HepG2 (cell line): ENCODE measurements at regions not wholly inside any gene's neighbourhood (a gene's known extent, or its start where the extent isn't known, plus 50 kb on each side); places are given as distances from the start of the nearest gene placed in this dataset.

Source experiments
- ATAC-seq: fragments of 200-7000 bp; cut with Tn5 transposase; 3 replicates; pipeline ENCODE4 v1.9.1; 2020; ENCODE audit warnings: mild to moderate bottlenecking, moderate library complexity
- BruUV-seq: library from RNA; stranded (reverse); fragments of 400-500 nt; replicated peaks from 2 replicates; lab custom pipeline; 2021; lab: Mats Ljungman, UMichigan
- CTCF ChIA-PET: fragments of 300-600 bp; formaldehyde crosslinking; extraction: SDS; loops from one replicate; lab custom pipeline; 2021; ENCODE audit warnings: low total read pairs, inconsistent platforms, low intra/inter-chr PET ratio; lab: Yijun Ruan, JAX
- POLR2A ChIA-PET: fragments of 350-600 bp; sonication (Branson Sonifier 250); formaldehyde crosslinking; loops from one replicate; lab custom pipeline; 2020; ENCODE audit warnings: antibody characterized with exemption, inconsistent platforms; lab: Yijun Ruan, JAX
- DNase-seq: peaks from one replicate; pipeline ENCODE4 v3.0.0-alpha.2; 2015; ENCODE audit warnings: low spot score
- FAIRE-seq: peaks from 3 replicates; lab custom pipeline; 2011; peaks lifted over from hg19 to GRCh38; lab: Jason Lieb, UNC
- H2AFZ ChIP-seq: one replicate; pipeline ENCODE4 v1.6.1; 2011; ENCODE audit warnings: low read length, inconsistent platforms
- H3K27ac ChIP-seq: fragments of 300-600 bp; 3 replicates; pipeline ENCODE4 v1.8.0; 2011; ENCODE audit warnings: mixed run types, mild to moderate bottlenecking, mixed read lengths, low read length, inconsistent platforms; ENCODE audit not compliant: insufficient read depth; ENCODE audit errors: extremely low read length
- H3K27me3 ChIP-seq, 2 experiments: fragments of 200-600 bp in 1 of 2; 2 replicates in 1 of 2; 3 replicates in 1 of 2; pipeline versions ENCODE4 v1.6.0 to v1.8.0; 2011; ENCODE audit warnings: low read length in 2 of 2, mild to moderate bottlenecking in 2 of 2, moderate library complexity in 2 of 2, inconsistent platforms in 1 of 2; ENCODE audit not compliant: insufficient read depth in 2 of 2, control insufficient read depth in 1 of 2
- H3K36me3 ChIP-seq, 2 experiments: fragments of 200-600 bp in 1 of 2; replicated peaks in 1 of 2; 2 replicates in 1 of 2; 3 replicates in 1 of 2; pipeline versions ENCODE4 v1.5.1 to v1.8.0; 2011; ENCODE audit warnings: low read length in 2 of 2, inconsistent platforms in 1 of 2; ENCODE audit not compliant: insufficient read depth in 2 of 2, control insufficient read depth in 1 of 2
- H3K4me1 ChIP-seq: 2 replicates; pipeline ENCODE4 v1.5.1; 2012; ENCODE audit warnings: low read length, inconsistent platforms; ENCODE audit not compliant: insufficient read depth
- H3K4me2 ChIP-seq: 2 replicates; pipeline ENCODE4 v1.6.0; 2011; ENCODE audit warnings: low read depth, low read length, inconsistent platforms
- H3K4me3 ChIP-seq, 3 experiments: fragments of 200-600 bp in 1 of 3; sonication (generic), shearing (Covaris generic) in 1 of 3; replicated peaks in 1 of 3; 2 replicates each; pipeline ENCODE4 v1.5.1; 2011 to 2016; ENCODE audit warnings: low read length in 3 of 3, inconsistent platforms in 2 of 3, low read depth in 2 of 3, mild to moderate bottlenecking in 2 of 3, control low read depth in 1 of 3, mixed read lengths in 1 of 3; ENCODE audit not compliant: insufficient read depth in 1 of 3
- H3K79me2 ChIP-seq: one replicate; pipeline ENCODE4 v1.6.1; 2011; ENCODE audit warnings: low read length, inconsistent platforms; ENCODE audit not compliant: insufficient read depth
- H3K9ac ChIP-seq: 2 replicates; pipeline ENCODE4 v1.6.0; 2011; ENCODE audit warnings: mild to moderate bottlenecking, low read depth, low read length, inconsistent platforms; ENCODE audit not compliant: insufficient read depth
- H3K9me3 ChIP-seq: 2 replicates; pipeline ENCODE4 v1.5.1; 2012; ENCODE audit warnings: mild to moderate bottlenecking, low read length
- H4K20me1 ChIP-seq: 2 replicates; pipeline ENCODE4 v1.6.0; 2011; ENCODE audit warnings: inconsistent platforms, mild to moderate bottlenecking, low read length, moderate library complexity; ENCODE audit not compliant: insufficient read depth
- ATM ChIP-seq: fragments of 450-650 bp; IDR thresholded peaks from 2 replicates; pipeline ENCODE4 v1.7.1; 2017; ENCODE audit warnings: mild to moderate bottlenecking, borderline replicate concordance
- MBNL3 ChIP-seq: fragments of 250-450 bp; sonication (Bioruptor Pico); conservative IDR thresholded peaks from 2 replicates; pipeline ENCODE4 v1.8.0; 2022; ENCODE audit warnings: mild to moderate bottlenecking, inconsistent platforms
- MXD4 ChIP-seq: IDR thresholded peaks from 2 replicates; pipeline ENCODE4 v1.6.1; 2016; ENCODE audit warnings: mild to moderate bottlenecking, missing biosample characterization, missing genetic modification reagents
- RBM22 ChIP-seq: fragments of 200-400 bp; formaldehyde crosslinking; optimal IDR thresholded peaks from 2 replicates; pipeline ENCODE3; 2017; ENCODE audit warnings: mild to moderate bottlenecking, low read length, moderate library complexity
- SKI ChIP-seq: fragments of 450-650 bp; IDR thresholded peaks from one replicate; pipeline ENCODE4 v1.6.1; 2018; ENCODE audit warnings: mild to moderate bottlenecking; ENCODE audit not compliant: partially characterized antibody
- SMYD3 ChIP-seq: sonication (generic); formaldehyde crosslinking; IDR thresholded peaks from 2 replicates; pipeline ENCODE4 v1.8.1; 2023; ENCODE audit warnings: mild to moderate bottlenecking, missing genetic modification reagents
- STAT5B ChIP-seq: sonication (generic); formaldehyde crosslinking; IDR thresholded peaks from 2 replicates; pipeline ENCODE4 v1.4.0; 2020; ENCODE audit warnings: missing genetic modification reagents
- UBTF ChIP-seq: sonication (generic); formaldehyde crosslinking; IDR thresholded peaks from 2 replicates; pipeline ENCODE4 v1.4.0; 2020; ENCODE audit warnings: mild to moderate bottlenecking, missing genetic modification reagents
- ZKSCAN8 ChIP-seq: IDR thresholded peaks from 2 replicates; pipeline ENCODE4 v1.6.1; 2016; ENCODE audit warnings: borderline replicate concordance, missing genetic modification reagents, missing compliant biosample characterization
- ZNF207 ChIP-seq: fragments of 450-650 bp; IDR thresholded peaks from 2 replicates; pipeline ENCODE4 v1.6.1; 2016; ENCODE audit warnings: antibody characterized with exemption, borderline replicate concordance
- ZSCAN30 ChIP-seq: sonication (generic); formaldehyde crosslinking; IDR thresholded peaks from 2 replicates; pipeline ENCODE4 v1.5.0; 2020; ENCODE audit warnings: mild to moderate bottlenecking, missing genetic modification reagents
- WGBS: methylation state at CpG from one replicate; pipeline ENCODE4 v1.1.6; 2017; ENCODE audit warnings: low lambda C conversion rate; 5-methylcytosine and 5-hydroxymethylcytosine counted together
- in situ Hi-C: cut with HindIII; loops from 2 replicates; pipeline ENCODE4 v1.10.0; 2017; ENCODE audit warnings: low pct_unique_long_range_greater_than_20kb; ENCODE audit not compliant: extremely low pct_ligation_motif_present
- intact Hi-C: fragments of 100-400 bp; cut with micrococcal nuclease; formaldehyde crosslinking; loops from one replicate; pipeline ENCODE4 v1.10.0; 2022; ENCODE audit not compliant: unreplicated experiment
- TF ChIP-seq, protein P1 (sequence below): IDR thresholded peaks from 2 replicates; pipeline ENCODE4 v1.6.1; 2016; ENCODE audit warnings: missing compliant biosample characterization, missing genetic modification reagents, borderline replicate concordance
- TF ChIP-seq, protein P2 (sequence below): sonication (generic); formaldehyde crosslinking; IDR thresholded peaks from 2 replicates; pipeline ENCODE4 v1.9.0; 2021; ENCODE audit warnings: missing genetic modification reagents, mild to moderate bottlenecking, borderline replicate concordance

DNA sequence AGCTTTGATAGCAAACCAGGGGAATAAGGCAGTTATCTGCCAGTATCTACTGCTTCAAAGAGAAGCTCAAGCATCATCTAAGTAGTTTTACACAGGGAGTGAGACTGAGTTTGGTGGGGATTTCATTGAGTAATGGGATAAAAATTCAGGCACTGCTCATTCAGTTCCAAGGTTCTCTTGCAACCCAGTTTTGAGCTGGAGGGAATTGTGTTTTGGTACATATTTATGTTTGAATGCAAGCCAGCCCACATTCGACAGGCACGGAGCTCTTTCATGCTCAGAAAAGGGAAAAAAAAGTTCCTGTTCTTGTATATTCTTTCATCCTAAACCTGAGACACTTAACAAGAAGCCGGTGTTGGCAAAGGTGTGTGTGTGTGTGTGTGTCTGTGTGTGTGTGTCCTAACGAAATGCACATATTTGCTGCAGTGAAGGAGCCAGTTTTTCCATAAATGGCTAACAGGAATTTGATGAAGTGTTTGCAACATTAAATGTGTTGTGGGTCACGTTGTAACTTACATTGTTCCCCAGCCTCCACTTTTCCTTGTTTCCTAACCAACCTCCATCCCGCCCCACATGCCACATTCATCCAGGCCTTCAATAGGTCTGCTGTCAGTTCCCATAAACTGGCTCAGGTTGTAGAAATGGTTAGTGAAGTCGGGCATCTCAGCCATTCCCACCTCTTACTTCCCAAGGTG, 311.1 kb downstream of the TXNL1 start:
- Histone ChIP-seq H3K4me2 (no peak overlapping the region), H3K27ac (no peak overlapping the region), H3K27me3 (no peaks in the 10 kb centered on the region), H3K9ac (no peak overlapping the region), H3K36me3 (no peaks in the 10 kb centered on the region), H2AFZ (no peak overlapping the region), H3K4me3 (no peak overlapping the region), H3K79me2 (no peaks in the 10 kb centered on the region), H3K9me3 (no peaks in the 10 kb centered on the region), H4K20me1 (no peaks in the 10 kb centered on the region), H3K4me1 (no peaks in the 10 kb centered on the region)
- WGBS, result 8% methylated on average over 7 of the region's 7 CpGs
- no peak for TF ChIP-seq RBM22
- TF ChIP-seq, protein P1, sequence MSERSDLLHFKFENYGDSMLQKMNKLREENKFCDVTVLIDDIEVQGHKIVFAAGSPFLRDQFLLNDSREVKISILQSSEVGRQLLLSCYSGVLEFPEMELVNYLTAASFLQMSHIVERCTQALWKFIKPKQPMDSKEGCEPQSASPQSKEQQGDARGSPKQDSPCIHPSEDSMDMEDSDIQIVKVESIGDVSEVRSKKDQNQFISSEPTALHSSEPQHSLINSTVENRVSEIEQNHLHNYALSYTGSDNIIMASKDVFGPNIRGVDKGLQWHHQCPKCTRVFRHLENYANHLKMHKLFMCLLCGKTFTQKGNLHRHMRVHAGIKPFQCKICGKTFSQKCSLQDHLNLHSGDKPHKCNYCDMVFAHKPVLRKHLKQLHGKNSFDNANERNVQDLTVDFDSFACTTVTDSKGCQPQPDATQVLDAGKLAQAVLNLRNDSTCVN (CRISPR knock-in tag), result no peak
- intact Hi-C loops (no loop called here), in situ Hi-C loops (no loop called here)
- ChIA-PET CTCF (no interaction called here), POLR2A (no interaction called here)
- FAIRE-seq (no peak), DNase-seq (no peak), ATAC-seq (no peak)
- no TSS peak for BruUV-seq

DNA sequence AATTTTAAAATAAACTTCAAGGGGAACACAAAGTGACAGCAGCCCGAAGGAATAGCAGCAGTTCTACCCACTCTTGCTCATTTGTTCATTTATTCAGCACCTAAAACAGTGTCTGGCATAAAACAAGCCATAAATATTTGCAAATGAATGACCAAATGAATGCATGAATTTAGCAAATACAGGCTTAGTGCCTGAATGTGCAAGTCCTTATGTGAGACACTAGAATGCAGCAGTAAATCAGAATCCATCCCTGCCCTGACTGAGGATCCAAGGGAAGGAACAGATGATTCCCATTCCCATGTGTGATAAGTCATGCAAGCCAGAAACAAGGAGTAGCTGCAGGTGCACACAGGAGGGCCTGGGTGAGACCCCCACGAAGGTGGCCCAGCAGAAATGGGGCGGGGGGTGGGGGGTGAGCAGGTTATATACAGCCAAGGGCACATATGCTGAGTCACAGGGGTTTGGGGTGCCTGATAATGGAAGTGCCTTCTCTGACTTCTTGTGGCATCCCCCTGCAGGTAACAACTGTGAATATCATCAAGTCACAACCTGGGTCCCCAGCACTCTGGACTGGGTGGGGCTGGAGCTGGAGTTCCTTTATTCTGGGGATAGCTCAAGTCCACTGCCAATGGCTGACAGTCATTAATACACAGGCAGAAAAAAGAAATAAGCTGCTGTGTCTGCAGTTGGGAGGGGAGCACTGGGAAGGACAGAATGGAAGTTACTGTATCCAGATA, 311.9 kb downstream of the TXNL1 start:
- H2AFZ ChIP-seq, result no peak overlapping the region
- no peak overlapping the region for H3K9ac ChIP-seq
- ChIA-PET CTCF (no interaction called here), POLR2A (no interaction called here)
- no peaks in the 10 kb centered on the region for H4K20me1 ChIP-seq
- no peak overlapping the region for H3K4me3 ChIP-seq
- no peaks in the 10 kb centered on the region for H3K4me1 ChIP-seq
- WGBS, result 1% methylated on average over 3 of the region's 3 CpGs
- H3K27ac ChIP-seq, result no peak overlapping the region
- no peaks in the 10 kb centered on the region for H3K9me3 ChIP-seq
- H3K27me3 ChIP-seq, result no peaks in the 10 kb centered on the region
- in situ Hi-C loops (no loop called here), intact Hi-C loops (no loop called here)
- DNase-seq (no peak), ATAC-seq (no peak), FAIRE-seq (no peak)
- H3K4me2 ChIP-seq, result no peak overlapping the region
- no peaks in the 10 kb centered on the region for H3K79me2 ChIP-seq
- BruUV-seq, result no TSS peak
- no peaks in the 10 kb centered on the region for H3K36me3 ChIP-seq
- no peak for TF ChIP-seq SMYD3 (CRISPR knock-in tag)
- TF ChIP-seq MBNL3 (CRISPR knock-in tag), result no peak
- TF ChIP-seq, protein P2, sequence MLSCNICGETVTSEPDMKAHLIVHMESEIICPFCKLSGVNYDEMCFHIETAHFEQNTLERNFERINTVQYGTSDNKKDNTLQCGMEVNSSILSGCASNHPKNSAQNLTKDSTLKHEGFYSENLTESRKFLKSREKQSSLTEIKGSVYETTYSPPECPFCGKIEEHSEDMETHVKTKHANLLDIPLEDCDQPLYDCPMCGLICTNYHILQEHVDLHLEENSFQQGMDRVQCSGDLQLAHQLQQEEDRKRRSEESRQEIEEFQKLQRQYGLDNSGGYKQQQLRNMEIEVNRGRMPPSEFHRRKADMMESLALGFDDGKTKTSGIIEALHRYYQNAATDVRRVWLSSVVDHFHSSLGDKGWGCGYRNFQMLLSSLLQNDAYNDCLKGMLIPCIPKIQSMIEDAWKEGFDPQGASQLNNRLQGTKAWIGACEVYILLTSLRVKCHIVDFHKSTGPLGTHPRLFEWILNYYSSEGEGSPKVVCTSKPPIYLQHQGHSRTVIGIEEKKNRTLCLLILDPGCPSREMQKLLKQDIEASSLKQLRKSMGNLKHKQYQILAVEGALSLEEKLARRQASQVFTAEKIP (CRISPR knock-in tag), result no peak
- no peak for TF ChIP-seq ATM
- TF ChIP-seq ZKSCAN8, result no peak
- no peak for TF ChIP-seq UBTF (CRISPR knock-in tag)
- TF ChIP-seq ZSCAN30, result no peak
- no peak for TF ChIP-seq SKI
- TF ChIP-seq ZNF207, result no peak
- no peak for TF ChIP-seq MXD4 (CRISPR knock-in tag)
- no peak for TF ChIP-seq STAT5B (CRISPR knock-in tag)
